Endothelial cell of umbilical vein (primary cell): ENCODE measurements at regions not wholly inside any gene's neighbourhood (a gene's known extent, or its start where the extent isn't known, plus 50 kb on each side); places are given as distances from the start of the nearest gene placed in this dataset.

Source experiments
- BruUV-seq: library from RNA; stranded (reverse); fragments of 400-500 nt; replicated peaks from 2 replicates; lab custom pipeline; 2021; lab: Mats Ljungman, UMichigan
- CTCF ChIA-PET: fragments of 300-600, 350-600 bp; sonication (Branson Sonifier 250); formaldehyde crosslinking; loops from one replicate; lab custom pipeline; 2021; ENCODE audit warnings: antibody characterized with exemption, inconsistent platforms; lab: Charles Lee
- POLR2A ChIA-PET: fragments of 300-600, 350-600 bp; sonication (Branson Sonifier 250); formaldehyde crosslinking; loops from one replicate; lab custom pipeline; 2021; ENCODE audit warnings: antibody characterized with exemption, inconsistent platforms; lab: Charles Lee
- DNase-seq: peaks from one replicate; pipeline ENCODE4 v3.0.0-alpha.2; 2011; ENCODE audit warnings: low read depth, low spot score
- FAIRE-seq: peaks from 2 replicates; lab custom pipeline; 2011; peaks lifted over from hg19 to GRCh38; lab: Jason Lieb, UNC
- H2AFZ ChIP-seq: 2 replicates; pipeline ENCODE4 v1.6.0; 2012; ENCODE audit warnings: low read depth, low read length, control low read depth, inconsistent platforms
- H3K27ac ChIP-seq: 2 replicates; pipeline ENCODE4 v1.5.1; 2011; ENCODE audit warnings: low read depth, mild to moderate bottlenecking, control low read depth, low read length, moderate library complexity; ENCODE audit not compliant: insufficient read depth
- H3K27me3 ChIP-seq, 2 experiments: 2 replicates each; pipeline versions ENCODE4 v1.6.0 to v1.6.1; 2011; ENCODE audit warnings: low read length in 2 of 2, mixed read lengths in 1 of 2; ENCODE audit not compliant: control insufficient read depth in 2 of 2, insufficient read depth in 2 of 2
- H3K36me3 ChIP-seq, 2 experiments: 2 replicates in 1 of 2; 3 replicates in 1 of 2; pipeline ENCODE4 v1.5.1; 2011; ENCODE audit warnings: low read length in 2 of 2, mild to moderate bottlenecking in 1 of 2, moderate library complexity in 1 of 2; ENCODE audit not compliant: control insufficient read depth in 2 of 2, insufficient read depth in 2 of 2; ENCODE audit errors: extremely low read depth in 1 of 2
- H3K4me1 ChIP-seq: 3 replicates; pipeline ENCODE4 v1.5.1; 2011; ENCODE audit warnings: mild to moderate bottlenecking, low read length; ENCODE audit not compliant: control insufficient read depth, insufficient read depth; ENCODE audit errors: extremely low read depth
- H3K4me2 ChIP-seq: 2 replicates; pipeline ENCODE4 v1.6.1; 2011; ENCODE audit warnings: low read length, control low read depth, mixed read lengths; ENCODE audit not compliant: insufficient read depth
- H3K4me3 ChIP-seq, 3 experiments: fragments of 200-600 bp in 1 of 3; sonication (generic), shearing (Covaris generic) in 1 of 3; replicated peaks in 1 of 3; 2 replicates each; pipeline ENCODE4 v1.5.1; 2011 to 2016; ENCODE audit warnings: control low read depth in 3 of 3, low read length in 3 of 3, mild to moderate bottlenecking in 2 of 3, inconsistent platforms in 1 of 3, low read depth in 1 of 3, moderate library complexity in 1 of 3; ENCODE audit not compliant: insufficient read depth in 1 of 3
- H3K79me2 ChIP-seq: 2 replicates; pipeline ENCODE4 v1.6.0; 2012; ENCODE audit warnings: low read length, inconsistent platforms; ENCODE audit not compliant: control insufficient read depth, insufficient read depth
- H3K9ac ChIP-seq: replicated peaks from 2 replicates; pipeline ENCODE3; 2011; ENCODE audit warnings: low read length, control low read depth; ENCODE audit not compliant: insufficient read depth; ENCODE audit errors: extremely low read depth
- H3K9me1 ChIP-seq: replicated peaks from 3 replicates; pipeline ENCODE4 v1.6.0; 2011; ENCODE audit warnings: mild to moderate bottlenecking, low read length; ENCODE audit not compliant: control insufficient read depth, insufficient read depth; ENCODE audit errors: extremely low read depth
- H3K9me3 ChIP-seq: replicated peaks from 2 replicates; pipeline ENCODE4 v1.5.1; 2012; ENCODE audit warnings: low read length, inconsistent platforms; ENCODE audit not compliant: control insufficient read depth, insufficient read depth
- H4K20me1 ChIP-seq: replicated peaks from 2 replicates; pipeline ENCODE3; 2011; ENCODE audit warnings: mild to moderate bottlenecking, low read length; ENCODE audit not compliant: control insufficient read depth, insufficient read depth; ENCODE audit errors: extremely low read depth
- CTCF ChIP-seq, 2 donors: IDR thresholded peaks; 1 replicate in 1 of 2; 2 replicates in 1 of 2; pipeline ENCODE4 v1.5.1; 2011; ENCODE audit warnings: low read length in 2 of 2, mild to moderate bottlenecking in 2 of 2, moderate library complexity in 2 of 2, control low read depth in 1 of 2, inconsistent platforms in 1 of 2, low read depth in 1 of 2; ENCODE audit not compliant: insufficient read depth in 1 of 2; ENCODE audit errors: extremely low read depth in 1 of 2
- EZH2 ChIP-seq: IDR thresholded peaks from 2 replicates; pipeline ENCODE4 v1.6.1; 2012; ENCODE audit warnings: borderline replicate concordance, low read depth, mild to moderate bottlenecking, moderate library complexity, low read length, inconsistent platforms; ENCODE audit not compliant: severe bottlenecking
- FOS ChIP-seq: IDR thresholded peaks from 2 replicates; pipeline ENCODE4 v1.6.1; 2011; ENCODE audit warnings: mild to moderate bottlenecking, low read length, moderate library complexity, borderline replicate concordance; ENCODE audit not compliant: insufficient read depth
- GATA2 ChIP-seq: IDR thresholded peaks from 2 replicates; pipeline ENCODE4 v1.7.0; 2011; ENCODE audit warnings: low read depth, mild to moderate bottlenecking, moderate library complexity, mixed read lengths, low read length; ENCODE audit not compliant: insufficient read length, insufficient read depth
- MYC ChIP-seq: IDR thresholded peaks from one replicate; pipeline ENCODE4 v1.6.1; 2011; ENCODE audit warnings: mild to moderate bottlenecking, low read depth, low read length
- POLR2A ChIP-seq: IDR thresholded peaks from 2 replicates; pipeline ENCODE4 v1.6.1; 2012; ENCODE audit warnings: low read depth, mild to moderate bottlenecking, control low read depth, low read length
- POLR2AphosphoS5 ChIP-seq: IDR thresholded peaks from 2 replicates; pipeline ENCODE4 v1.6.1; 2012; ENCODE audit warnings: low read depth, mild to moderate bottlenecking, control low read depth, low read length, moderate library complexity; ENCODE audit not compliant: insufficient read depth
- dilution Hi-C: fragments of 300-500 bp; cut with MboI; formaldehyde crosslinking; loops from one replicate; pipeline ENCODE4 v1.15.0; 2019; ENCODE audit warnings: low sequenced_read_pairs; ENCODE audit not compliant: extremely low pct_ligation_motif_present
- intact Hi-C: fragments of 100-400 bp; cut with micrococcal nuclease; formaldehyde crosslinking; loops from one replicate; pipeline ENCODE4 v1.10.0; 2022

GRCh38 chr16:54779549-54779948, 151.1 kb upstream of the IRX5 start:
- no peak for DNase-seq
- Histone ChIP-seq H3K4me1 (no peaks in the 10 kb centered on the region), H3K27ac (no peak overlapping the region), H3K4me2 (no peak overlapping the region), H3K9ac (no peak overlapping the region), H4K20me1 (no peaks in the 10 kb centered on the region), H3K27me3 (no peaks in the 10 kb centered on the region), H3K9me3 (peaks cover 3% of the 10 kb centered on the region), H3K79me2 (no peaks in the 10 kb centered on the region), H2AFZ (no peak overlapping the region), H3K4me3 (no peak overlapping the region), H3K9me1 (no peaks in the 10 kb centered on the region), H3K36me3 (no peaks in the 10 kb centered on the region)
- no peak for TF ChIP-seq POLR2AphosphoS5
- ChIA-PET CTCF (no interaction called here), POLR2A (no interaction called here)
- no TSS peak for BruUV-seq
- intact Hi-C loops (no loop called here), dilution Hi-C loops (no loop called here)
- no peak for FAIRE-seq

- Histone ChIP-seq H3K27ac (no peak overlapping the region), H3K4me2 (no peak overlapping the region), H3K4me1 (no peaks in the 10 kb centered on the region), H3K4me3 (no peak overlapping the region), H3K9me3 (peaks cover 3% of the 10 kb centered on the region), H2AFZ (no peak overlapping the region), H3K9ac (no peak overlapping the region), H3K27me3 (no peaks in the 10 kb centered on the region), H3K79me2 (no peaks in the 10 kb centered on the region), H4K20me1 (no peaks in the 10 kb centered on the region), H3K36me3 (no peaks in the 10 kb centered on the region), H3K9me1 (no peaks in the 10 kb centered on the region)
- FAIRE-seq: no peak
- DNase-seq: no peak
- no TSS peak for BruUV-seq
- POLR2A ChIA-PET: no interaction called here
- intact Hi-C loops: no loop called here
- TF ChIP-seq GATA2 (no peak), MYC (no peak), CTCF (IDR thresholded peaks at IDR 0.05; ENCODE audit: extremely low read depth in 1 of 2, insufficient read depth in 1 of 2, low read depth in 1 of 2, low read length in 2 of 2) (no peak), FOS (no peak), POLR2A (no peak), EZH2 (no peak)
- dilution Hi-C loops: no loop called here
- CTCF ChIA-PET: no interaction called here
Observed at GRCh38 chr16:54774768-54775167, 155.9 kb upstream of the IRX5 start.
